GM12891 (cell line): ENCODE measurements at regions not wholly inside any gene's neighbourhood (a gene's known extent, or its start where the extent isn't known, plus 50 kb on each side); places are given as distances from the start of the nearest gene placed in this dataset.

Experiments
- DNase-seq: peaks from one replicate; pipeline ENCODE4 v3.0.0; 2011; ENCODE audit warnings: low spot score; ENCODE audit not compliant: insufficient read length
- FAIRE-seq: peaks from 2 replicates; lab custom pipeline; 2011; peaks lifted over from hg19 to GRCh38; lab: Jason Lieb, UNC
- PAX5 ChIP-seq: IDR thresholded peaks from 2 replicates; pipeline ENCODE4 v1.6.1; 2011; ENCODE audit warnings: low read length, moderate library complexity, mild to moderate bottlenecking; ENCODE audit not compliant: insufficient read depth, severe bottlenecking
- POLR2A ChIP-seq: IDR thresholded peaks from 2 replicates; pipeline ENCODE4 v1.6.1; 2011; ENCODE audit warnings: low read depth, low read length, control low read depth
- POLR2AphosphoS5 ChIP-seq: IDR thresholded peaks from 2 replicates; pipeline ENCODE4 v1.6.1; 2011; ENCODE audit warnings: low read depth, low read length, control low read depth
- POU2F2 ChIP-seq: IDR thresholded peaks from 2 replicates; pipeline ENCODE4 v1.6.1; 2011; ENCODE audit warnings: low read depth, mild to moderate bottlenecking, control low read depth, low read length, moderate library complexity
- SPI1 ChIP-seq: IDR thresholded peaks from 2 replicates; pipeline ENCODE4 v1.6.1; 2011; ENCODE audit warnings: low read depth, low read length, control low read depth
- TAF1 ChIP-seq: IDR thresholded peaks from 2 replicates; pipeline ENCODE4 v1.6.1; 2011; ENCODE audit warnings: low read depth, low read length, control low read depth

GRCh38 chr6:72530152-72530551 lies 91.7 kb upstream of the KCNQ5 start:
- no peak for DNase-seq
- FAIRE-seq = no peak
- TF ChIP-seq POLR2A (no peak), PAX5 (no peak), TAF1 (no peak), POU2F2 (no peak), POLR2AphosphoS5 (no peak), SPI1 (no peak)

- no peak for TF ChIP-seq PAX5
- TF ChIP-seq TAF1 = no peak
- no peak for TF ChIP-seq POLR2AphosphoS5
- no peak for TF ChIP-seq POLR2A
- no peak for TF ChIP-seq SPI1
- TF ChIP-seq POU2F2 = no peak
- no peak for FAIRE-seq
- no peak for DNase-seq
Measured at GRCh38 chr6:72530750-72531149, 91.1 kb upstream of the KCNQ5 start.

- FAIRE-seq (no peak), DNase-seq (no peak)
- no peak for TF ChIP-seq PAX5
- no peak for TF ChIP-seq POLR2AphosphoS5
- TF ChIP-seq POLR2A = no peak
- TF ChIP-seq POU2F2 = no peak
- TF ChIP-seq SPI1 = no peak
- no peak for TF ChIP-seq TAF1
Measured at GRCh38 chr6:72533606-72534005, 88.3 kb upstream of the KCNQ5 start.

GRCh38 chr6:72534236-72534635 lies 87.6 kb upstream of the KCNQ5 start:
- no peak for FAIRE-seq
- TF ChIP-seq SPI1 (no peak), TAF1 (no peak), POLR2A (no peak), PAX5 (no peak), POLR2AphosphoS5 (no peak), POU2F2 (no peak)

GRCh38 chr6:72535124-72535523 lies 86.7 kb upstream of the KCNQ5 start:
- no peak for FAIRE-seq
- no peak for DNase-seq

More at GRCh38 chr6:72534236-72534635, 87.6 kb upstream of the KCNQ5 start:
- no peak for DNase-seq

GRCh38 chr6:72547020-72547419 lies 74.8 kb upstream of the KCNQ5 start:
- TF ChIP-seq POLR2A (no peak), TAF1 (no peak), PAX5 (no peak), SPI1 (no peak), POU2F2 (no peak), POLR2AphosphoS5 (no peak)

More at GRCh38 chr6:72535124-72535523, 86.7 kb upstream of the KCNQ5 start:
- TF ChIP-seq TAF1 = no peak
- TF ChIP-seq PAX5 = no peak
- no peak for TF ChIP-seq POLR2A
- TF ChIP-seq POU2F2 = no peak
- no peak for TF ChIP-seq SPI1
- no peak for TF ChIP-seq POLR2AphosphoS5

GRCh38 chr6:72551470-72551869 lies 70.4 kb upstream of the KCNQ5 start:
- FAIRE-seq = no peak
- no peak for TF ChIP-seq POLR2AphosphoS5
- TF ChIP-seq POLR2A = no peak
- no peak for TF ChIP-seq SPI1
- TF ChIP-seq POU2F2 = no peak
- no peak for TF ChIP-seq TAF1
- no peak for TF ChIP-seq PAX5
- DNase-seq = no peak

More at GRCh38 chr6:72547020-72547419, 74.8 kb upstream of the KCNQ5 start:
- FAIRE-seq = no peak
- no peak for DNase-seq

GRCh38 chr6:72552938-72553337 lies 68.9 kb upstream of the KCNQ5 start:
- FAIRE-seq (no peak), DNase-seq (no peak)
- no peak for TF ChIP-seq PAX5
- TF ChIP-seq POU2F2 = no peak
- TF ChIP-seq TAF1 = no peak
- TF ChIP-seq SPI1 = no peak
- TF ChIP-seq POLR2A = no peak
- TF ChIP-seq POLR2AphosphoS5 = no peak

DNA sequence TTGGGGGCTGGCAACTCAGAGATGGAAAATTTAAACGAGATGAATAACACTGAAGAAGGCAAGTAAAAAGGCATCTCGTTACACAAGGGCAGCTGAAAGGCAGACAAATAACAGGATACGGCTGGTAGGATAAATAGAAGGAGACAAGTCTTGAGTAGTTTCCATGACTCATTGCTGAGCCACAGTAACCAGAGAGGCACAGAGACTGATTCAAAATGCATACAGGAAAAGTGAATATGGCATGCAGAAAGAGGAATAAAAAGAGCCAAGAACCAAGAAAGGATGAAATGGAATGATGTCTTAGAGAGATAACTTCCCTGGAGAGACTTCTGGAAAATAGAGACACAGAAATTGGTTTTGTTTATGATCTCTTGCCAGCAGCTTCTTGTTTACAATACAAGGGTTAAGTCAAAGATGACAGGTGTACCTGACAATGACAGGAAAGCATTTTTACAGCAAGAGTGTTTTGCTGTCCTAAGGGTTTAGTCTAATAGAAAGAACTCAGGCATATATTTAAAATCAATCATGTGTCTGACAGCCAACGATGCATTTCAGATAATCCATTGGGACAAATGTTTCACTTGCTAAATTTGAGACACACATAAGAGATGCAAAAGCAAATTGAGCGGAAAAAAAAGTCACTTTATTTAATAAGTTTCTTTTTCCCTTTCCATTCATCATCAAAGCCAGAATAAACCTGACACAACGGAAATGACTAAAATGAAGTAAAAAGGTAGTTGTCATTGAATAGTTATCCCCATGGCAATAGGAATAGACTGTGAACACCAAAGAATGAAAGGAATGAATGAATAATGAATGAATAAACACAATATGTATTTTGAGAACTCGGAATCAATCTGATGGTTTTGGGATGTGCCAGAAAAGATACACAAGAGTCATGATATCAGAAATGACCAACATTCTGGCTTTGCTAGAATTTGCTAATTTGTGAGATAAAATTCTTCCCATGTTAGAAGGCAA lies 68.0 kb upstream of the KCNQ5 start:
- DNase-seq (no peak), FAIRE-seq (no peak)
- TF ChIP-seq SPI1 (no peak), TAF1 (no peak), POLR2AphosphoS5 (no peak), PAX5 (no peak), POU2F2 (no peak), POLR2A (no peak)

- FAIRE-seq = no peak
- TF ChIP-seq POLR2A (no peak), POLR2AphosphoS5 (no peak), PAX5 (no peak), SPI1 (no peak), POU2F2 (no peak), TAF1 (no peak)
Measured at GRCh38 chr6:72554761-72555221, 67.1 kb upstream of the KCNQ5 start.

More at GRCh38 chr6:72554761-72555221, 67.1 kb upstream of the KCNQ5 start:
- DNase-seq = no peak
